PC-9 (cell line): ENCODE measurements at regions not wholly inside any gene's neighbourhood (a gene's known extent, or its start where the extent isn't known, plus 50 kb on each side); places are given as distances from the start of the nearest gene placed in this dataset.

Experiments used
- BruUV-seq: library from RNA; stranded (reverse); fragments of 400-500 nt; replicated peaks from 2 replicates; lab custom pipeline; 2021; lab: Mats Ljungman, UMichigan
- CTCF ChIA-PET: fragments of 300-600 bp; sonication (Branson Sonifier 250); formaldehyde crosslinking; loops from one replicate; lab custom pipeline; 2022; ENCODE audit warnings: antibody characterized with exemption; lab: Charles Lee
- POLR2A ChIA-PET: fragments of 300-600 bp; sonication (Branson Sonifier 250); formaldehyde crosslinking; loops from one replicate; lab custom pipeline; 2022; ENCODE audit warnings: antibody characterized with exemption; ENCODE audit not compliant: unreplicated experiment; lab: Charles Lee
- DNase-seq, 2 experiments: peaks; one replicate each; pipeline versions ENCODE4 v3.0.0 to v3.0.0-alpha.2; 2015 to 2022; ENCODE audit warnings: mixed read lengths in 1 of 2
- H2AFZ ChIP-seq: fragments of 200-600 bp; sonication (generic); 2 replicates; pipeline ENCODE4 v1.8.1; 2017; ENCODE audit warnings: antibody characterized with exemption
- H3F3A ChIP-seq: fragments of 200-600 bp; sonication (generic); 2 replicates; pipeline ENCODE4 v1.8.1; 2017; ENCODE audit warnings: antibody characterized with exemption, mild to moderate bottlenecking, low read depth; ENCODE audit not compliant: insufficient read depth
- H3K27ac ChIP-seq: fragments of 200-600 bp; sonication (generic); 2 replicates; pipeline ENCODE4 v1.6.1; 2016; ENCODE audit warnings: mixed run types
- H3K27me3 ChIP-seq: fragments of 200-600 bp; sonication (generic); 2 replicates; pipeline ENCODE4 v1.6.1; 2016; ENCODE audit warnings: low read depth, mixed run types; ENCODE audit not compliant: insufficient read depth
- H3K36me3 ChIP-seq: fragments of 200-600 bp; sonication (generic); 2 replicates; pipeline ENCODE4 v1.6.1; 2016; ENCODE audit warnings: low read depth, mixed run types
- H3K4me1 ChIP-seq: fragments of 200-600 bp; sonication (generic); replicated peaks from 2 replicates; pipeline ENCODE4 v1.6.1; 2016; ENCODE audit warnings: mixed run types; ENCODE audit not compliant: insufficient read depth
- H3K4me2 ChIP-seq: fragments of 200-600 bp; sonication (generic); 2 replicates; pipeline ENCODE4 v1.6.1; 2017; ENCODE audit warnings: mixed run types
- H3K4me3 ChIP-seq: fragments of 200-600 bp; sonication (generic); 2 replicates; pipeline ENCODE4 v1.6.1; 2016; ENCODE audit warnings: mixed run types
- H3K79me2 ChIP-seq: fragments of 200-600 bp; sonication (generic); 2 replicates; pipeline ENCODE4 v1.6.1; 2017; ENCODE audit warnings: low read depth, mixed run types
- H3K9me2 ChIP-seq: fragments of 200-600 bp; sonication (generic); 2 replicates; pipeline ENCODE4 v1.8.1; 2017; ENCODE audit warnings: mild to moderate bottlenecking; ENCODE audit not compliant: insufficient read depth
- H3K9me3 ChIP-seq: fragments of 200-600 bp; sonication (generic); 2 replicates; pipeline ENCODE4 v1.8.1; 2016; ENCODE audit warnings: low read depth; ENCODE audit not compliant: insufficient read depth
- H4K20me1 ChIP-seq: fragments of 200-600 bp; sonication (generic); 2 replicates; pipeline ENCODE4 v1.8.1; 2017; ENCODE audit not compliant: insufficient read depth
- CTCF ChIP-seq: fragments of 200-600 bp; sonication (generic); conservative IDR thresholded peaks from 2 replicates; pipeline ENCODE4 v1.6.1; 2017; ENCODE audit warnings: mixed run types, antibody characterized with exemption, mild to moderate bottlenecking, moderate library complexity
- EZH2 ChIP-seq: fragments of 200-600 bp; sonication (generic); IDR thresholded peaks from 2 replicates; pipeline ENCODE4 v1.8.0; 2017; ENCODE audit warnings: antibody characterized with exemption, low read depth
- intact Hi-C: fragments of 100-400 bp; cut with micrococcal nuclease; formaldehyde crosslinking; loops from one replicate; pipeline ENCODE4 v1.10.0; 2022; ENCODE audit not compliant: unreplicated experiment

DNA sequence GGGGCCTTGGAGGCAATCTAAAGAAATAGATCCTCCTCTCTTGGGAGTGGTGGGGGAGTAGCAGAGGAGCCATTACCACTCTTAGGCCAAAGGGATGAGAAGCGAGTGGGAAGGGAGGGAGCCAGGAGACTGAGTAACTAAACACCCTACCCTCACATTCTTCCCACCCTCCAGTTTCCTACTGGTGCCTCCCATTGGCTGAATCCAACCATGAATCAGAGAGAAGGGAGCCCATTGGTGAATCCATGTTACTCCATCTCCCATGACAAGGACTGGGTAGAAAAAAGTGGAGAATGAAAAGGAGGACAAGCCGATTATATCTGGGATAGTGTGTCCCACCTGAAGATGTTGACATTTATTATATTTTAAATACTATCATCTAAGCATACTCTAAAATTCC, 76.8 kb upstream of the LHX5 start:
- no TSS peak for BruUV-seq
- H3K4me3 ChIP-seq = no peak overlapping the region
- ChIA-PET POLR2A (no interaction called here), CTCF (no interaction called here)
- intact Hi-C loops = no loop called here
- H3K9me2 ChIP-seq = no peaks in the 10 kb centered on the region
- no peak overlapping the region for H3K27ac ChIP-seq
- H3F3A ChIP-seq = no peaks in the 10 kb centered on the region
- H3K27me3 ChIP-seq = peaks cover 5% of the 10 kb centered on the region; the same call in 1 of the 2 replicates
- H3K79me2 ChIP-seq = no peaks in the 10 kb centered on the region
- DNase-seq = peak in 1 of 2 experiments; percentile 4
- no peak overlapping the region for H2AFZ ChIP-seq
- no peak overlapping the region for H3K4me2 ChIP-seq
- H3K9me3 ChIP-seq = no peaks in the 10 kb centered on the region
- H3K4me1 ChIP-seq = no peaks in the 10 kb centered on the region
- TF ChIP-seq EZH2 (no peak), CTCF (no peak)
- H4K20me1 ChIP-seq = no peaks in the 10 kb centered on the region
- no peaks in the 10 kb centered on the region for H3K36me3 ChIP-seq

DNA sequence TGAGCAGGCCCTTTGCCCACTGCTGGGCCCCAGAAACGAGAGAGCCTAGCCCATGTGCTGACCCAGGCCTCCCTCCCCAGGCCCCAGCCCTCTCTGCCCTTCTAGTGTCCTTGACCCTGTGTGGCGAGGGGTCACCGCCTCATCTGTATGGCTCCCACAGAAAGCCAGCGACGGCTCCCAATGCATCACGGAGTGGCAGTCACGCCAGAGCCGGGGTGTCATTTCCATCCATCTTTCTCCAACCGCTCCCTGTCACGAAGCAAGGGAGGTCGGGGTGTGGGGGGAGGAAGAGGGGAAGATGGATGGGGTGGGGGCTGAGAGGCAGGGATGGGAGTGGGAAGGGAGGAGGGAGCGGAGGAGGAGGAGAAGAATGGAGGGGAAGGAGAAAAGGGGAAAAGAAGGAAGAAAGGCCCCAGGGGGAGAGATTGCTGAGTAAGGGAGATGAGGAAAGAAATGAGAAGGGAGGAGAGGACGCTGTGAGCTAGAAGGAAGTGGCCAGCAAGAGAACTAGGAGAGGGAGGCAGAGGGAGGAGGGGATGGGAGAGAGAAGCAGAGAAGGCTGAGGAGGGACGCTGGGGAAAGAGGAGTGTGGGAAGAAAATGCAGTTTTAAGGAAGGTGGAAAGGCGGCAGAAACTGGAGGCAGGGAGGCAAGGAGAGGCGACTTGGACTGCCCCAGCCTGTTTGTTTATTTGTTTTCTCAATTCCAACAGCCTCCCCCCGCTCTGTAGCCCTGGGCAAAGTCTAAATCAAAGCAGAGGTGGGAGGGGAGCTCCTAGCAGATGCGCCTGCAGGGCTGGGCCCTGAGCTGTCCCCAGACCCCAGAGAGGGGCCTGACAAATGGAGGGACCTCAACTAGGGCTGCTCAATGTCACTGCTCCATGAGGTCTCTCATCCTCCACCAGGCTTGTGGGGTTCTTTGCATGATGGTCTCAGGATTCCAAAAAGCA, 75.5 kb upstream of the LHX5 start:
- H3K79me2 ChIP-seq = no peaks in the 10 kb centered on the region
- TF ChIP-seq EZH2 (no peak), CTCF (no peak)

DNA sequence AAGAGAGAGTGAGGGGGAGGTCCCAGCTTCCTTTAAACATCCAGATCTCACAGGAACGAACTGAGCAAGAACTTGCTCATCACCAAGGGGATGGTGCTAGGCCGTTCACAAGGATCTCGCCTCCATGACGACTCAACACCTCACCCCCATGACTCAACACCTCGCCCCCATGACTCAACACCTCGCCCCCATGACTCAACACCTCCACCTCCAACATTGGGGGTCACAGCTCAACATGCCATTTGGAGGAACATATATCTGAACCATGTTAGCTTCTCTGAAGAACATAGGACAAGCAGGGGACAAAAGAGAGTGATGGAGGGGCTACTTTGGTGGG, 66.0 kb upstream of the LHX5 start:
- no peak overlapping the region for H3K4me2 ChIP-seq
- CTCF ChIA-PET = no interaction called here
- no peak overlapping the region for H3K27ac ChIP-seq
- no peaks in the 10 kb centered on the region for H3K9me3 ChIP-seq
- no peaks in the 10 kb centered on the region for H3F3A ChIP-seq
- no peak overlapping the region for H2AFZ ChIP-seq
- no peak overlapping the region for H3K4me3 ChIP-seq
- DNase-seq = no peak
- peaks cover 28% of the 10 kb centered on the region; the same call in 1 of the 2 replicates for H3K27me3 ChIP-seq
- no peaks in the 10 kb centered on the region for H3K4me1 ChIP-seq
- H3K9me2 ChIP-seq = no peaks in the 10 kb centered on the region
- TF ChIP-seq CTCF (no peak), EZH2 (no peak)
- BruUV-seq = no TSS peak
- H3K79me2 ChIP-seq = no peaks in the 10 kb centered on the region
- intact Hi-C loops = no loop called here
- POLR2A ChIA-PET = no interaction called here
- no peaks in the 10 kb centered on the region for H3K36me3 ChIP-seq
- no peaks in the 10 kb centered on the region for H4K20me1 ChIP-seq

More for the DNA sequence above, 75.5 kb upstream of the LHX5 start:
- ChIA-PET POLR2A (no interaction called here), CTCF (no interaction called here)
- H3K9me3 ChIP-seq = no peaks in the 10 kb centered on the region
- H3K4me3 ChIP-seq = no peak overlapping the region
- intact Hi-C loops = no loop called here
- no peak overlapping the region for H3K27ac ChIP-seq
- no peaks in the 10 kb centered on the region for H3K4me1 ChIP-seq
- H4K20me1 ChIP-seq = no peaks in the 10 kb centered on the region
- no peaks in the 10 kb centered on the region for H3K9me2 ChIP-seq
- H3F3A ChIP-seq = no peaks in the 10 kb centered on the region
- no TSS peak for BruUV-seq
- DNase-seq = no peak
- H2AFZ ChIP-seq = no peak overlapping the region
- H3K4me2 ChIP-seq = no peak overlapping the region
- peaks cover 10% of the 10 kb centered on the region; the same call in 1 of the 2 replicates for H3K27me3 ChIP-seq
- H3K36me3 ChIP-seq = no peaks in the 10 kb centered on the region
